GM13977 (cell line): ENCODE measurements at regions not wholly inside any gene's neighbourhood (a gene's known extent, or its start where the extent isn't known, plus 50 kb on each side); places are given as distances from the start of the nearest gene placed in this dataset.

Experiments
- DNase-seq: peaks from one replicate; pipeline ENCODE4 v3.0.0; 2012; ENCODE audit warnings: low spot score
- in situ Hi-C: fragments of 300-500 bp; cut with MboI; formaldehyde crosslinking; loops from one replicate; pipeline ENCODE4 v1.12.0; 2022; ENCODE audit warnings: low sequenced_read_pairs, low pct_unique_long_range_greater_than_20kb, mixed read lengths, inconsistent platforms; ENCODE audit not compliant: unreplicated experiment
- TF ChIP-seq, protein P1 (sequence below): IDR thresholded peaks from 2 replicates; pipeline ENCODE4 v1.5.1; 2012; ENCODE audit warnings: mild to moderate bottlenecking, control low read depth; ENCODE audit not compliant: insufficient read depth; ENCODE audit errors: extremely low read depth, missing control alignments

DNA sequence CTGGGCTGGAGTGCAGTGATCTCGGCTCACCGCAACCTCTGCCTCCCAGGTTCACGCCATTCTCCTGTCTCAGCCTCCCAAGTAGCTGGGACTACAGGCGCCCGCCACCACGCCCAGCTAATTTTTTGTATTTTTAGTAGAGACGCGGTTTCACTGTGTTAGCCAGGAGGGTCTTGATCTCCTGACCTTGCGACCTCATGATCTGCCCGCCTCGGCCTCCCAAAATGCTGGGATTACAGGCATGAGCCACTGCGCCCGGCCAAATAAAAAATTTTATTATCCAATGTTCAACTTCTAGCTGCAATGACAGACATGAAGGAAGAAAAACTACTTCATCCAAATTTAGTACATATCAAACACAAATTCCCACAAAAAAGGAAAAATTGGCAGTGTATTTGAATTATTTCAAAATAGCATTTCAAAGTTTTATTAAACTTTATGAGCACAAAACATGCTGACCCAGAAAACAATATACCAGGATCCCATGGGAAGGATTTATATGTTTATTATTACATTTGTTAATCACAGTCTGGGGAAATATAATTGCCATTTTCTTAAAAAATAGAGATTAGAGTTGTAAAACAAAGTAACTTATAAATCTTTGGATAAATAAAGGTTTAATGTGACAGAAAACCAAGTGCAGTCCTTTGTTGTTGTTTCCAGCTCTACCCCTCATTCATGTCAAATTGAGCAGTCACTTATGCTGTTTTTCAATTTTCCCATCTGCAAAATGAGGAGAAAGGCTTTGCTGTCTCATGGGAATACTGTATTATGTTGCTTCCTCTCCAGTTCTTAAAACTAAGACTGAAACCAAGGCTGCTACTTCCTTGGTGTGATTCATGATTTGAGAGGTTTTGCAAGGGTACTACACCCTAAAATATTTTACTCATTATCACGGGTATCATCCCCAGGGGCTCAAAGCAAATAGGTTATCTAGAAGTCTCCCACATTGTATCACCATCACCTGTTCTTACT, 155.2 kb upstream of the AVPR1A start:
- in situ Hi-C loops: no loop called here
- TF ChIP-seq, protein P1, sequence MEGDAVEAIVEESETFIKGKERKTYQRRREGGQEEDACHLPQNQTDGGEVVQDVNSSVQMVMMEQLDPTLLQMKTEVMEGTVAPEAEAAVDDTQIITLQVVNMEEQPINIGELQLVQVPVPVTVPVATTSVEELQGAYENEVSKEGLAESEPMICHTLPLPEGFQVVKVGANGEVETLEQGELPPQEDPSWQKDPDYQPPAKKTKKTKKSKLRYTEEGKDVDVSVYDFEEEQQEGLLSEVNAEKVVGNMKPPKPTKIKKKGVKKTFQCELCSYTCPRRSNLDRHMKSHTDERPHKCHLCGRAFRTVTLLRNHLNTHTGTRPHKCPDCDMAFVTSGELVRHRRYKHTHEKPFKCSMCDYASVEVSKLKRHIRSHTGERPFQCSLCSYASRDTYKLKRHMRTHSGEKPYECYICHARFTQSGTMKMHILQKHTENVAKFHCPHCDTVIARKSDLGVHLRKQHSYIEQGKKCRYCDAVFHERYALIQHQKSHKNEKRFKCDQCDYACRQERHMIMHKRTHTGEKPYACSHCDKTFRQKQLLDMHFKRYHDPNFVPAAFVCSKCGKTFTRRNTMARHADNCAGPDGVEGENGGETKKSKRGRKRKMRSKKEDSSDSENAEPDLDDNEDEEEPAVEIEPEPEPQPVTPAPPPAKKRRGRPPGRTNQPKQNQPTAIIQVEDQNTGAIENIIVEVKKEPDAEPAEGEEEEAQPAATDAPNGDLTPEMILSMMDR: no peak
- no peak for DNase-seq

DNA sequence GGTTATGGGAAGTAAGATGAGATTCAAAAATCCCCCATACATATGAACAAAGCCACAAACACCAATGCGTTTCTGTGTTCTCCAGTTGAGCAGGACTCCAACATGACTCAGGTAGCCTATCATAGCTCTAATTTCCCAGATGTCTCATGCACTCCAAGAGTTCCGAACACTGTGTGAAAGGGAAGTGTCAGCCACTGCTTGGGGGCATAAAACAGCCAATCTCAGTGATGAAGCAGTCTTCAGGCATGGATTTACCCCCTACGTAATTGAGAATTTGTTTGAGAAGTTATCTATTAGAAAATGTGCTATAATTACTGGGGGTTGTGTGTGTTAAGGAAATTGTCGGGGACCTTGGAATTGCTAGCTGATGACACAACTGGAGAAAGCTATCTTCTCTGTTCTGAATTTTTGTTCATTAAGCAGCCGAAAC, 153.9 kb upstream of the AVPR1A start:
- DNase-seq: no peak
- in situ Hi-C loops: no loop called here
- TF ChIP-seq, protein P1: no peak

DNA sequence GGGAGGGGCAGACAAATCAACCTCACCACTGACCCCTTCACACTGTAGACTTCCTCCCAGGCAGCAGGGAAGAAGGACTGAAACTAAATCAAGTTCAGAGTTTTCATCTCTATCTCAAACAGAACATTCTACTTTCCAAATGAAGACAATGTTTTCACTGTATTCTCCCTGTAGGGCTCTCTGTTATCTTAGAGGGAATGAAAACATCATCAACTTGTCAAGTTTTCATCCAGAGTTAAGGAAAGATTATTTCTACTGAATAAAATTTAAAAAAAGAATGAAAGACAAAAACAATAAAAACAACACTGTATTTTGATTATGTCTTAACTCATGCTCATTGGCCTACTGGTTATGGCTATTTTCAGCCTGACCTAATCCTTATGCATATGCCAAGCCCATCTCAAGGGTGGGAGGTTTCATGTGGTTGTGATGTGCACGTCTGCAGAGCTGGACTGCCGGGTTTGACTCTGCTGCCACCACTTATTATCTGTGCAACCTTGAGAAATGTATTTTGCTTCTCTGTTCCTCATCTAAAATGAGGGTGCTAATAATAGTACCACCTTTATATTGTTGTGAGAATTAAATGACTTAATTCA, 152.0 kb upstream of the AVPR1A start:
- DNase-seq: no peak
- TF ChIP-seq, protein P1: no peak
- in situ Hi-C loops: no loop called here

DNA sequence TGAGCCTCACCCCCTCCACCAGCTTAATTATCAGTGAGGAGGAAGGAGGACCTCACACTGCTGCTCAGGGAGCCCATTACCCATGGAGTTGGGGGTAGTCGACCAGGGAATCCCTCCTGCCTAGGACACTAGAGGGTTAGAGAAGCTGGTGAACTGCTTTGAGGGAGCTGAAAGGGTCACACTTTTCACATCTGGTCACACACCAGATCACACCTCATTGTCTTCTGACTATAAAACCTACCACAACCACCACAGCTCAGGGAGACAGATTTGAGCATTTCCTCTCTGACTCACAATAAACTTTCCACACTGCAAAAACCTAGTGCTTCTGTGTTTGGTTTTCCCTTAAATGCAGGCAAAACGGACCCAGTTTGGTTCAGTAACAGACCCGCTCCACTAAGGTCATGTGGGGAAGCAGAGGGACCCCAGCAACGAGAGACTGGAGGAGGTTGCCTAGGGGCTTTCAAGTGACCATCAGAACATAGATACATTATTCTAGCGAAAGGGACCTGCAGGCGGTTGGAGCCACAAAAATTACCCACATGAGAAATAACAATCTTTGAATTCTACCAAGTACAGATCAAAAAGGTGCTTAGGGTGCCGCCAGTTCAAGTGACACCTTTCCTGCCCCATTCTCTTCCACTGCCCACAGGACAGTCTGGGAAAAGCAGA, 151.4 kb upstream of the AVPR1A start:
- TF ChIP-seq, protein P1: no peak
- no peak for DNase-seq
- in situ Hi-C loops: no loop called here

DNA sequence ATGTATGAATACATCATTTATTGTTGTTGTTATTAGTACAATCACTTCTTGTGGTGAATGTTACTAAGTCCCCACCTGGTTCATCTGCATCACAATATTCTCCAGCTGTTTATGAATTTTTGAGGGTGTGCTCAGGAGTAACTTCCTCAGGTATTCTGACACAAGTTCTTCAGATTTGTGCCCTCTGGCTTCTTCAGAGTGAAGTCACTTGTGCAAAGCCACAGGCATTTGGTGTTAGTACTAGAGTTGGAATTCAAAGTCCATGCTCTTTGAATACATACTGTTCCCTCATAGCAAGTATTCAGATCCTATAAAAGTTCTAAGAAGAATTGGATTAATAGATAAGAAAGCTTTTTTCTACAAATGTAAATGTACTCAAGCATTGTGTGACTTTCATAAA, 150.3 kb upstream of the AVPR1A start:
- in situ Hi-C loops: no loop called here
- TF ChIP-seq, protein P1: no peak
- DNase-seq: no peak

DNA sequence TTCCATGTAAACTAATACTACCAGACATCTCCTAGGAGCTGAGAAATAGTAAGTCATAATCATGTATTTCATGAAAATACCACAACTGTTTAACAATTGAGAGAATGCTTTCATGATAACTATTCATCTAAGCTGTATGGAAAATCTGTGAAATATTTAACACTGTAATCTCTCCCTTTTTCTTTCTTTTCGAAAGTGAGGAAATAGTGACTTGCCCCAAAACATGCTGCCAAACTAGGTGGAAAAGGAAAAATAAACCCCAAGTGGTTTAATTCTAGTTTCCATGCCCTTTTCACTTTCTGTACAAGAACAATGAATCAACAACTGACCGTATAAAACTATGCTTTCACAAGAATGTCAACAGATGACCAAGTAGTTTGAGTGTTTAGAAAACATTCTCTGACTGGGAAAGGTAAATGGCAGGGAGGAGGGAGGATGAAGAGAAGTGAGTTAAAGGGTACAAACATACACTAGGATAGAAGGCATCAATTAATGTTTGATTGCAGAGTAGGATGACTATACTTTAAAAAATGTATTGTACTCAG, 147.5 kb upstream of the AVPR1A start:
- TF ChIP-seq, protein P1: no peak
- DNase-seq: no peak
- in situ Hi-C loops: no loop called here
